SJCRH30 (cell line): ENCODE measurements at regions not wholly inside any gene's neighbourhood (a gene's known extent, or its start where the extent isn't known, plus 50 kb on each side); places are given as distances from the start of the nearest gene placed in this dataset.
"Not testable (repeated sequence)": the region's sequence is repeated elsewhere in the genome, so short reads cannot be mapped to it uniquely, and the experiment has no call there.

Experiments used
- DNase-seq, 2 experiments: peaks; one replicate each; pipeline ENCODE4 v3.0.0-alpha.2; 2015 to 2020
- H3K27ac ChIP-seq: fragments of 250-450 bp; sonication (Bioruptor Pico); 2 replicates; pipeline ENCODE4 v1.5.1; 2020; ENCODE audit warnings: mild to moderate bottlenecking, moderate library complexity
- H3K27me3 ChIP-seq: fragments of 250-450 bp; sonication (Bioruptor Pico); 2 replicates; pipeline ENCODE4 v1.5.1; 2020; ENCODE audit warnings: mild to moderate bottlenecking, moderate library complexity
- H3K36me3 ChIP-seq: fragments of 250-450 bp; sonication (Bioruptor Pico); 2 replicates; pipeline ENCODE4 v1.5.1; 2020; ENCODE audit warnings: mild to moderate bottlenecking, moderate library complexity
- H3K4me1 ChIP-seq: fragments of 250-450 bp; sonication (Bioruptor Pico); 2 replicates; pipeline ENCODE4 v1.5.1; 2020; ENCODE audit warnings: mild to moderate bottlenecking, moderate library complexity
- H3K4me3 ChIP-seq: fragments of 250-450 bp; sonication (Bioruptor Pico); 2 replicates; pipeline ENCODE4 v1.5.1; 2020; ENCODE audit warnings: mild to moderate bottlenecking, moderate library complexity
- H3K9me3 ChIP-seq: fragments of 250-450 bp; sonication (Bioruptor Pico); replicated peaks from 2 replicates; pipeline ENCODE4 v1.5.1; 2020; ENCODE audit warnings: mild to moderate bottlenecking, moderate library complexity

- Histone ChIP-seq H3K4me1 (no peaks in the 10 kb centered on the region), H3K27me3 (no peaks in the 10 kb centered on the region), H3K9me3 (no peaks in the 10 kb centered on the region), H3K27ac (no peak overlapping the region), H3K36me3 (no peaks in the 10 kb centered on the region), H3K4me3 (no peak overlapping the region)
- no peak for DNase-seq
Measured at GRCh38 chr12:72191761-72192160, 80.4 kb upstream of the TRHDE start.

- no peaks in the 10 kb centered on the region for H3K4me1 ChIP-seq
- H3K9me3 ChIP-seq = no peaks in the 10 kb centered on the region
- H3K27ac ChIP-seq = no peak overlapping the region
- no peaks in the 10 kb centered on the region for H3K36me3 ChIP-seq
- no peak overlapping the region for H3K4me3 ChIP-seq
- DNase-seq = no peak
- H3K27me3 ChIP-seq = no peaks in the 10 kb centered on the region
Measured at GRCh38 chr12:72197790-72198189, 74.4 kb upstream of the TRHDE start.

- H3K4me1 ChIP-seq = no peaks in the 10 kb centered on the region
Measured at GRCh38 chr12:72201457-72201856, 70.7 kb upstream of the TRHDE start.

GRCh38 chr12:72203764-72204335 is 68.3 kb upstream of the TRHDE start:
- no peak overlapping the region for H3K4me3 ChIP-seq
- no peaks in the 10 kb centered on the region for H3K36me3 ChIP-seq
- no peaks in the 10 kb centered on the region for H3K9me3 ChIP-seq
- no peaks in the 10 kb centered on the region for H3K27me3 ChIP-seq
- H3K27ac ChIP-seq = no peak overlapping the region
- no peaks in the 10 kb centered on the region for H3K4me1 ChIP-seq
- DNase-seq = no peak

More at GRCh38 chr12:72201457-72201856, 70.7 kb upstream of the TRHDE start:
- Histone ChIP-seq H3K36me3 (no peaks in the 10 kb centered on the region), H3K27me3 (no peaks in the 10 kb centered on the region), H3K4me3 (no peak overlapping the region), H3K27ac (no peak overlapping the region), H3K9me3 (no peaks in the 10 kb centered on the region)
- DNase-seq = no peak

- H3K36me3 ChIP-seq = no peaks in the 10 kb centered on the region
- no peaks in the 10 kb centered on the region for H3K27me3 ChIP-seq
- H3K27ac ChIP-seq = no peak overlapping the region
- H3K9me3 ChIP-seq = no peaks in the 10 kb centered on the region
- H3K4me3 ChIP-seq = no peak overlapping the region
- no peak for DNase-seq
- no peaks in the 10 kb centered on the region for H3K4me1 ChIP-seq
Measured at GRCh38 chr12:72207079-72207478, 65.1 kb upstream of the TRHDE start.

- DNase-seq = no peak
- no peaks in the 10 kb centered on the region for H3K9me3 ChIP-seq
- no peaks in the 10 kb centered on the region for H3K27me3 ChIP-seq
- no peaks in the 10 kb centered on the region for H3K36me3 ChIP-seq
- no peak overlapping the region for H3K27ac ChIP-seq
- no peak overlapping the region for H3K4me3 ChIP-seq
- no peaks in the 10 kb centered on the region for H3K4me1 ChIP-seq
Measured at GRCh38 chr12:72207486-72208409, 64.4 kb upstream of the TRHDE start.

- DNase-seq = peak in 1 of 2 experiments; percentile 9
Measured at GRCh38 chr12:72209086-72209485, 63.1 kb upstream of the TRHDE start.

GRCh38 chr12:72214163-72214562 is 58.0 kb upstream of the TRHDE start:
- H3K36me3 ChIP-seq = no peaks in the 10 kb centered on the region
- no peak overlapping the region for H3K4me3 ChIP-seq
- no peak overlapping the region for H3K27ac ChIP-seq
- H3K9me3 ChIP-seq = no peaks in the 10 kb centered on the region
- no peak for DNase-seq
- no peaks in the 10 kb centered on the region for H3K27me3 ChIP-seq
- no peaks in the 10 kb centered on the region for H3K4me1 ChIP-seq

More at GRCh38 chr12:72209086-72209485, 63.1 kb upstream of the TRHDE start:
- Histone ChIP-seq H3K27me3 (no peaks in the 10 kb centered on the region), H3K27ac (no peak overlapping the region), H3K36me3 (no peaks in the 10 kb centered on the region), H3K4me1 (no peaks in the 10 kb centered on the region), H3K9me3 (no peaks in the 10 kb centered on the region), H3K4me3 (no peak overlapping the region)

- not testable (repeated sequence) for H3K4me3 ChIP-seq, H3K9me3 ChIP-seq, H3K27me3 ChIP-seq, H3K4me1 ChIP-seq, H3K36me3 ChIP-seq, H3K27ac ChIP-seq, DNase-seq
Measured at GRCh38 chr12:72215287-72215686, 56.9 kb upstream of the TRHDE start.

GRCh38 chr12:72219937-72220336 is 52.2 kb upstream of the TRHDE start:
- DNase-seq = no peak
- Histone ChIP-seq H3K27ac (no peak overlapping the region), H3K9me3 (no peaks in the 10 kb centered on the region), H3K27me3 (no peaks in the 10 kb centered on the region), H3K4me1 (no peaks in the 10 kb centered on the region), H3K36me3 (no peaks in the 10 kb centered on the region), H3K4me3 (no peak overlapping the region)
